SU-DHL-6 (cell line): ENCODE measurements at regions not wholly inside any gene's neighbourhood (a gene's known extent, or its start where the extent isn't known, plus 50 kb on each side); places are given as distances from the start of the nearest gene placed in this dataset.

Experiments
- CTCF ChIP-seq: fragments of 200-600 bp; sonication (generic); IDR thresholded peaks from one replicate; pipeline ENCODE4 v1.5.1; 2017; ENCODE audit warnings: antibody characterized with exemption, mild to moderate bottlenecking, low read length, moderate library complexity; ENCODE audit not compliant: insufficient read depth, poor library complexity, severe bottlenecking
- EZH2phosphoT487 ChIP-seq: fragments of 200-600 bp; sonication (generic), shearing (Covaris generic); conservative IDR thresholded peaks from 2 replicates; pipeline ENCODE4 v1.6.1; 2018; ENCODE audit warnings: mild to moderate bottlenecking, antibody characterized with exemption, low read length, moderate library complexity, mixed read lengths

DNA sequence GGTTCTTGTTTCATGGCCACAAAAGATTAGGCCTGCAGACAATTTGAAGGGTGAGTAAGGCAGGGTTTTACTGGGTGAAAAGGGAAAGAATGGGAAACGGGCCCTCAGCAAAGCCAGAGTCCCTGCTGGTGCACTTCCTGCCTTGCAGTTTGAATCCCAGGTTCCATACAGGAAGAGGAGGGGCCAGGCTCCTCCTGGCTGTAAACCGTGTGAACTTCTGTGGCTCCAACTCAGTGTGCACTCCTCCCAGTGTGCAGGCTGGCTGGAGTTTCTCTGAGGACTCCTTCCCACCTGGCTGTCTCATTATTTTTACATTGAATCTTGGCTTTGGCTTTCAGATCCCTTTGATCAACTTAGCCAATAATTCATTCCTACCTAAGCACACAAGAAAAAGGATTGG, 367.1 kb upstream of the KLF4 start:
- TF ChIP-seq CTCF (no peak), EZH2phosphoT487 (no peak)
